Hepatocyte (in vitro differentiated cells): ENCODE measurements at regions not wholly inside any gene's neighbourhood (a gene's known extent, or its start where the extent isn't known, plus 50 kb on each side); places are given as distances from the start of the nearest gene placed in this dataset.

Experiments
- DNase-seq: peaks from one replicate; pipeline ENCODE4 v3.0.0-alpha.2; 2016; ENCODE audit warnings: low spot score
- H2AFZ ChIP-seq: fragments of 200-600 bp; sonication (generic); 2 replicates; pipeline ENCODE4 v1.6.0; 2016; ENCODE audit warnings: antibody characterized with exemption, mild to moderate bottlenecking
- H3K27ac ChIP-seq: fragments of 200-600 bp; sonication (generic); 2 replicates; pipeline ENCODE4 v1.5.1; 2016; ENCODE audit warnings: mild to moderate bottlenecking
- H3K27me3 ChIP-seq: fragments of 200-600 bp; sonication (generic); 2 replicates; pipeline ENCODE4 v1.6.1; 2016
- H3K36me3 ChIP-seq: fragments of 200-600 bp; sonication (generic); replicated peaks from 2 replicates; pipeline ENCODE4 v1.5.1; 2016; ENCODE audit warnings: low read depth; ENCODE audit not compliant: insufficient read depth
- H3K4me1 ChIP-seq: fragments of 200-600 bp; sonication (generic); 2 replicates; pipeline ENCODE4 v1.5.1; 2016; ENCODE audit warnings: mild to moderate bottlenecking, moderate library complexity; ENCODE audit not compliant: insufficient read depth
- H3K4me2 ChIP-seq: fragments of 200-600 bp; sonication (generic); 2 replicates; pipeline ENCODE4 v1.6.0; 2016
- H3K4me3 ChIP-seq: fragments of 200-600 bp; sonication (generic); 2 replicates; pipeline ENCODE4 v1.5.1; 2016; ENCODE audit warnings: mild to moderate bottlenecking
- H3K79me2 ChIP-seq: fragments of 200-600 bp; sonication (generic); 2 replicates; pipeline ENCODE4 v1.6.0; 2017; ENCODE audit warnings: mild to moderate bottlenecking
- H3K9me2 ChIP-seq: fragments of 200-600 bp; sonication (generic); replicated peaks from 2 replicates; pipeline ENCODE4 v1.6.0; 2017; ENCODE audit warnings: mild to moderate bottlenecking; ENCODE audit not compliant: insufficient read depth
- H3K9me3 ChIP-seq: fragments of 200-600 bp; sonication (generic); 2 replicates; pipeline ENCODE4 v1.5.1; 2016; ENCODE audit warnings: low read depth, mild to moderate bottlenecking
- H4K20me1 ChIP-seq: fragments of 200-600 bp; sonication (generic); 2 replicates; pipeline ENCODE4 v1.6.0; 2016; ENCODE audit warnings: mild to moderate bottlenecking; ENCODE audit not compliant: insufficient read depth, poor library complexity, severe bottlenecking
- CTCF ChIP-seq: fragments of 200-600 bp; sonication (generic); IDR thresholded peaks from 2 replicates; pipeline ENCODE4 v1.5.1; 2016; ENCODE audit warnings: antibody characterized with exemption, mild to moderate bottlenecking; ENCODE audit not compliant: poor library complexity
- EZH2 ChIP-seq: fragments of 200-600 bp; sonication (generic); IDR thresholded peaks from 2 replicates; pipeline ENCODE4 v1.6.1; 2016; ENCODE audit warnings: antibody characterized with exemption, mild to moderate bottlenecking, borderline replicate concordance
- EZH2phosphoT487 ChIP-seq: fragments of 200-600 bp; sonication (generic); IDR thresholded peaks from one replicate; pipeline ENCODE4 v1.6.1; 2018; ENCODE audit warnings: antibody characterized with exemption, mild to moderate bottlenecking, low read depth, moderate library complexity; ENCODE audit not compliant: unreplicated experiment, severe bottlenecking
- WGBS: methylation state at CpG from one replicate; pipeline ENCODE4 v1.1.6; 2016; ENCODE audit warnings: low lambda C conversion rate; ENCODE audit errors: missing lambda C conversion rate; 5-methylcytosine and 5-hydroxymethylcytosine counted together

- no peak overlapping the region for H2AFZ ChIP-seq
- H3K4me1 ChIP-seq: no peaks in the 10 kb centered on the region
- DNase-seq: no peak
- no peaks in the 10 kb centered on the region for H3K9me2 ChIP-seq
- no peak overlapping the region for H3K4me3 ChIP-seq
- H3K4me2 ChIP-seq: no peak overlapping the region
- H3K27ac ChIP-seq: no peak overlapping the region
- TF ChIP-seq EZH2phosphoT487: no peak
- no peak for TF ChIP-seq EZH2
- no peak for TF ChIP-seq CTCF
- no peaks in the 10 kb centered on the region for H4K20me1 ChIP-seq
- H3K9me3 ChIP-seq: no peaks in the 10 kb centered on the region
- no peaks in the 10 kb centered on the region for H3K27me3 ChIP-seq
- no peaks in the 10 kb centered on the region for H3K79me2 ChIP-seq
- H3K36me3 ChIP-seq: no peaks in the 10 kb centered on the region
These were observed 167.3 kb upstream of the PGR start for GRCh38 chr11:101296896-101297295.

- Histone ChIP-seq H3K27ac (no peak overlapping the region), H3K4me2 (no peak overlapping the region), H4K20me1 (no peaks in the 10 kb centered on the region), H3K9me2 (no peaks in the 10 kb centered on the region), H2AFZ (no peak overlapping the region), H3K9me3 (no peaks in the 10 kb centered on the region), H3K27me3 (no peaks in the 10 kb centered on the region), H3K4me1 (no peaks in the 10 kb centered on the region), H3K4me3 (no peak overlapping the region), H3K36me3 (no peaks in the 10 kb centered on the region), H3K79me2 (no peaks in the 10 kb centered on the region)
- 77% methylated on average over 2 of the region's 2 CpGs for WGBS
- DNase-seq: no peak
- TF ChIP-seq CTCF (no peak), EZH2 (no peak), EZH2phosphoT487 (no peak)
These were observed 163.1 kb upstream of the PGR start for GRCh38 chr11:101292661-101293240.

GRCh38 chr11:101291279-101291678, 161.7 kb upstream of the PGR start:
- no peak for DNase-seq
- WGBS: 61% methylated on average over 1 of the region's 1 CpG

More at GRCh38 chr11:101291279-101291678, 161.7 kb upstream of the PGR start:
- H2AFZ ChIP-seq: no peak overlapping the region
- no peaks in the 10 kb centered on the region for H3K9me2 ChIP-seq
- H3K4me2 ChIP-seq: no peak overlapping the region
- no peak for TF ChIP-seq EZH2phosphoT487
- no peak for TF ChIP-seq EZH2
- TF ChIP-seq CTCF: no peak
- no peaks in the 10 kb centered on the region for H3K27me3 ChIP-seq
- H3K36me3 ChIP-seq: no peaks in the 10 kb centered on the region
- no peaks in the 10 kb centered on the region for H3K79me2 ChIP-seq
- no peaks in the 10 kb centered on the region for H3K4me1 ChIP-seq
- no peak overlapping the region for H3K4me3 ChIP-seq
- H4K20me1 ChIP-seq: no peaks in the 10 kb centered on the region
- H3K9me3 ChIP-seq: no peaks in the 10 kb centered on the region
- no peak overlapping the region for H3K27ac ChIP-seq
